NOMO-1 (cell line): ENCODE measurements at regions not wholly inside any gene's neighbourhood (a gene's known extent, or its start where the extent isn't known, plus 50 kb on each side); places are given as distances from the start of the nearest gene placed in this dataset.
"Not testable (repeated sequence)": the region's sequence is repeated elsewhere in the genome, so short reads cannot be mapped to it uniquely, and the experiment has no call there.

Experiments used
- DNase-seq, 2 experiments: peaks; one replicate each; lab custom pipeline; 2025; ENCODE audit not compliant: unreplicated experiment in 2 of 2; lab: John Stamatoyannopoulos, UW

- DNase-seq = no peak
Observed at GRCh38 chr13:39803156-39803555, 147.7 kb downstream of the COG6 start.

GRCh38 chr13:39803851-39804250 is 148.4 kb downstream of the COG6 start:
- DNase-seq = no peak

GRCh38 chr13:39804332-39805210 is 149.1 kb downstream of the COG6 start:
- DNase-seq = no peak

DNA sequence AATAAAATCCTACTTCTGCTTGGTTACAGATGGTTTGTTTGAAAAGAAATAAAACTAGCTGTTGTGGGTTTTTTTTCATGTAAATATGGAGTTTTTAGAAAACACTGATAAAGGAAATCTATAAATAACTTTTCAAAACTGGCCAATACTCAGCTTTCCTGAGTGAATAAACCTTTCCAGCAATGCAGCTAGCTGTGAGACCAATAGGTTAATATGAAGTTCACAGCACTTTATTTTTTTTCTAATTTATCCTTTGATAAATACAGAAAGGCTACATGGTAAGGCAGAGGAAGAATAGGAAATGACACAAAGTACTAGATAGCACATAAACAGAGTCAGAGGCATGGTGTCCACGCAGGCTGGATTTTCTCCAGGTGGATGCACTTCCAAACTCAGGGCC is 154.0 kb downstream of the COG6 start:
- no peak for DNase-seq

DNA sequence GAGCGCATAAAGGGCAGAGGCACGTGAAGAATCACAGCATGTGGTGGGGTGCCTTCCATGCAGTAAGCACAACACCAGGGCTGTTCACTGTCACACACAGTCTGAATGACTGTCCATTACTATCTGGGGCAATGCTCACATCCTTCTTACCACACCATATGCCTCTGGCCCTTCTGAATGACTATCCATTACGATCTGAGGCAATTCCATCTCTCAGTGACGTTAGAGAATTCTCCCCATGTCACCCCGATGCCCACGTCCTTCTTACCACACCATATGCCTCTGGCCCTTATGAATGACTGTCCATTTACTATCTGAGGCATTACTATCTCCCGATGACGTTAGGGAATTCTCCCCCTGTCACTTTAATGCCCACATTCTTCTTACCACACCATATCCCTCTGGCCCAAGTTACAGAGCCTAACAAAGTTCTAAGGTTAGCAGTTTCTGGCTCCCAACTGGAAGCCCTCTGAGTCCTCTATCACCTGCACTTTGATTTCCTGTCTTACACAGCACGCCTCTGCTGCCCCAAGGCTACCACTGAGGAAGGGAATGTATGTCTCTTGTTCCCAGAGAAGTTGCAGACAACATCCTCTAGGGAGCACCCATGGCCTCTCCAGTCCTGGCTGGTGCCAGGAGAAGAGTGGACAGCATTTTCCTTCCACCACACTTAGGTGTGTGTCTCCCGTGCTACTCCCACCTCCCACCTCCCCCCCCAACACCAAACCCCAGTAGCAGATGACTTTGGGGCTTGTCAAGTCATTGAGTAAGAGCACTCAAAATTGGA is 154.8 kb downstream of the COG6 start:
- no peak for DNase-seq

DNA sequence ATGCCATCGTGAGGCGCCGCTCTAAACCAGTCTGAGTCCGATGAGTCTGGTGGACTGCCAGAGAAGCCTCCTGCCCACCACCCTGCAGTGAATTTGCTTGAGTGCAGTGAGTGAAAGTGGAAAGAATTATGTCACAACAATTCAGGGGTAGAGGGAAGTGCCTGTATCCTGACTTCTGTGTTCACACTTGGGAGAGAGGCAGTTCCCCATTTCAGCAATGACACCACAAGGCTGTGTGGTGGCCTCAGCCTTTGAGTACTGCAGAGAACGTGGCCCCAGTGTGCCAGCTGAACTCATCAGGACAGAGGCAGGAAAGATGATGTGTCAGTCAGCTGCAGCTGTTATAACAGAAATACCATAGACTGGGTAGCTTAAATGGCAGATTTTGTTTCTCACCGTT is 155.6 kb downstream of the COG6 start:
- DNase-seq = no peak

DNA sequence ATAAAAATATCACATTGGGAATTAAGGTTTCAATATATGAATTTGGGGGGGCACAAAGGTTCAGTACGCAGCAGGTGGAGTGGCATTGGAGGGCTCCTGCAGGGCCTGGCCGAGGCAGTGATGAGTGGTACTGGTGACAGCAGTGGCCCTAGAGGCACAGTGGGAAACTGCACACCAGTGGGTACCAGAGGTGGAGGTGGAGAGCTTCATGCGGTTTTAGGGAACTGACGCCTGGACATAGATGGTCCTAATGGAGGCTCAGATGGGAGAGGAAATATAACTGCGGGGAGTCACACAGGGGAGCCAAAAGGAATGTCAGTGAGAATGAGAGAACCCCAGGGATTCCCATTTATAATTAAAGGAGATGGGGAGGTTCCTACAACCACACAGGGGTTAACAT is 156.2 kb downstream of the COG6 start:
- no peak for DNase-seq

- DNase-seq = no peak
Observed at GRCh38 chr13:39815345-39816111, 160.1 kb downstream of the COG6 start.

GRCh38 chr13:39816936-39817335 is 161.5 kb downstream of the COG6 start:
- DNase-seq = no peak

DNA sequence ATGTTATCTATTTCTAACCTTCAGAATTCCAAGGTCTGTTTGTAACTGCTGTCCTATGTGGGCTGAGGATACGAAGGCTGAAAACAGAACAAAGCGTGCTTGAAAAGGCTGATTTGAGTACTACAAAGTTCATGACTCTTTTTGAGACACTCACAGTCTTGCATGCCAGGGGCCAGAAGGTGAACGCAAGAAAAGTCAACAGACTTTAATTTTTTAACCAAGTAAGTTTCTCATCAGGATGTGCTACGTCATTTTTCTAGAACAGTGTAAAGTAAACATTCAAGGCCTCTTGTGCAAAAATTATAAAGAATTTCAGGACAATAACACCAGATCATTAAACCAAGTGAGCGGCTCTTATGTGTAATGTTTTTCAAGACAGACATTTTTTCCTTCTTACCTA is 163.5 kb downstream of the COG6 start:
- DNase-seq = no peak

DNA sequence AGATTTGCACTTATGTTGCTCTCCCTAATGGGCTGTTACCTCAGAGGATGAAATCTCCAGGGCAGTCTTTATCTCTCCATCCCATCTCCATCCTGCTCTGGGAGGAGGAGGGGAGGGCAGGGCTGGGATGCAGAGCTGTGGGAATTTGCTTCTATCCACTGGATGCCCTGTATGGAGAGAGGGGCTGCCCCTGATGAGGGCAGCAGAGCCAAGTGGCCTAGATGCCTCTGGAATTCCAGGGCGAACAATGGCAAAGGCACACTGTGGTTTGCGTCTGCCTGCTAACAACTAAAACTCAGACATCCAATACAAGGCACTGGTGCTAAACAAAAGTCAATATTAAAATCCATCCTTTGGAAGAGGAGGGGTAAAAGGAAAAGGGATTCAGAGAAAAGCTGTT is 165.1 kb downstream of the COG6 start:
- DNase-seq = no peak

DNA sequence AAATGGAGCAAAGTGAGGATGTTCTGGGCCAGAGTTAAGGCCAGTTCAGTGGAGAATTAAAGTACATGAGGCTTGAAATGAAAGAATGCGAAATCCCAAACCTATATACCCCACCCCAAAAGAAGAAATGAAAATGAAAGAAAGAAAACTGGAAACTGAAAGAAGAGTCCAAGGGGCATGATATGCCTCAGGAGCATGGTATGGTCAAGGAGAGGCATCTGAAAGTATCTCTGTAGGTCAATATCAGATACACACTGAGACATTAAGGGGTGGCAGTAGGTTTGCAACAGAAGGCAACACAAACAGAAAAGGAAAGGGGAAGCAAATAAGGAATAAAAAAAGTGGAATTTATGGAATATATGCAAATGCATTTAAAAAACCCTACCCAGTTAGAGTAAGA is 166.5 kb downstream of the COG6 start:
- no peak for DNase-seq

DNA sequence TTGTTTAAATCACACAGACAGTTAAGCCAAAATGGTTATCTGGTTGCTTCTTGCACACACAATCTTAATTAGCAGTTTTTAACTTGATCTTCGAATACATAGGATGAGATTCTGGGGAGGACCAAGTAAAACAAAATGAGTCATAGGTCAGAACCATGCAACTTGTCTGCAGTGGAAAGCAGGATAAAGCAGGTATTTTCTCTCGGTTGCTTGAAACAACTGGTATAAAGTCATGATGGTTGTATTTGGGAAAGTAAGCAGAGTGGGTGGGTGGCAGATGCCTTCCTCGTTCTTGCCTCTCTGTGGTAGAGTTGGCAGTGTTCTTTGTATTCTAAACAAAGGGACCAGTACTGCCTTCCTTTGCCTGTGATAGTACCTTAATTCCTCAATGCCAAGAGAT is 167.0 kb downstream of the COG6 start:
- no peak for DNase-seq

- no peak for DNase-seq
Observed at GRCh38 chr13:39823063-39823713, 167.7 kb downstream of the COG6 start.

DNA sequence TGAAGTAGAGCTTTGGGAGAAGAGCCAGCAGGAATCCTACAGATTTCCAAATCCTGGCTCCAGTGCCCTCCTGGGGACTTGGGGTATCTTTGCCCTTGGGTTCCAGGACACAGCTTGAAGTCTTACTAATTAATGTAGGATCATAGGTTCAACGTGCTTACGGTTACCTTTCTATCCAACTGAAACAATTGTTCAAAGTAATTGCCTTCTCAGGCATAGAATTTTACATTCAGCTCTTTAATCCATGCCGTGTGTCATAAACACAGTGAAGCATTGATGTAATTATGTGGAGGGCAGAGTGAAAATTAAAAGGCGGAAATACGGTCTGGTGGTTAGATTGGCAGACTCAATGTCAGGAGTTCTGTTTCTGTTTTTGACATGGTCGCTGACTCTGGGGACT is 170.4 kb downstream of the COG6 start:
- no peak for DNase-seq

DNA sequence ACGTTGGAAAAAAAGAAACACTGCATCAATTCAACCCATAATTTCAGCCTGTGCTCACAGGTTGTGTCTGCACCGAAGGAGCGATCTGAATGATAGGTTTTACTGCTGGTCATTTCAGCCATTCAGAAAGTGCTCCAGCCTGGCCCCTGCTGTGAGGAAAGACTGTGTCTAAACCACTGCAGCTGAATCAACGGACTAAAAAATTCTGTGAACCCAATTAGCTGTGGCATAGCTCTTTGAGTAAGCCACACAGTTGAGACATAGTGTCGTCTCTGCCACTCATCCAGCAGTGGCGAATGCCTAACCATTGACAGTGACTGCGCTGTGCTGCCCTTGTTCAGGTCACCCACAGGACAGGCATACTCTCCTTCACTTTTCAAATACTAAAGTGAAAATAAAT is 179.8 kb downstream of the COG6 start:
- DNase-seq = no peak

GRCh38 chr13:39836038-39836437 is 180.6 kb downstream of the COG6 start:
- DNase-seq = no peak

DNA sequence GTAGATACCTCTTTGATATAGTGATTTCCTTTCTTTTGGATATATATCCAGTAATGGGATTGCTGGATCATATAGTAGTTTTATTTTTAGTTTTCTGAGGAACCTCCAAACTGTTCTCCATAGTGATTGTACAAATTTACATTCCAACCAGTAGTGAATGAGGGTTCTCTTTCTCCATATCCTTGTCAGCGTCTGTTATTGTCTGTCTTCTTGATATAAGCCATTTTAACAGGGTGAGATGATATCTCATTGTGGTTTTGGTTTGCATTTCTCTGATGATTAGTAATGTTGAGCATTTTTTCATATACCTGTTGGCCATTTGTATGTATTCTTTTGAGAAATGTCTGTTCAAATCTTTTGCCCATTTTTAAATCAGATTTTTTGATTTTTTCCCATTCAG is 182.4 kb downstream of the COG6 start:
- not testable (repeated sequence) for DNase-seq

DNA sequence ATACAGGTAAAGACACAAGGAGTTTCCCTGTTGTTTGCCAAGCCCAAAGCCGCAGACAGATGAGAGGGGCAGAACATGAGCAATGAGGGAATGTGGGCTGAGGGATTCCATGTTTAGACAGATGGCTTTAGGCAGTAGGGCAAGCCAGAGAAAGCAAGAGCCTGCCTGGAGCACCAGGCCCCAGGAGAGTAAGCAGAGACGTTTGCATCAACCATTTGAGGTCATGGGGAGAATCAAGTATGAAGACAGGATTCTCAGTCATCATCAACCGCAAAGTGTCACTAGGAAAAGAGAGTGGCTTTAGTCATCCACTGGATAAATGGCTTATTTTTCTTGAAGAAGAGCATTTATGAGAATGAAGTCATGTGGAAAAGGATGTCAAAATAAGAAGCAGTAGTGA is 184.7 kb downstream of the COG6 start:
- DNase-seq = no peak

GRCh38 chr13:39847336-39847735 is 191.9 kb downstream of the COG6 start:
- DNase-seq = no peak

GRCh38 chr13:39855236-39855635 is 199.8 kb downstream of the COG6 start:
- no peak for DNase-seq
